Lower leg skin (tissue), 3 donors: ENCODE measurements at regions not wholly inside any gene's neighbourhood (a gene's known extent, or its start where the extent isn't known, plus 50 kb on each side); places are given as distances from the start of the nearest gene placed in this dataset.

Experiments used
- CTCF ChIP-seq, 3 donors: fragments of 450-650 bp; IDR thresholded peaks; one replicate each; pipeline ENCODE4 v1.5.1; 2016; ENCODE audit warnings: antibody characterized with exemption in 3 of 3, mild to moderate bottlenecking in 3 of 3, moderate library complexity in 2 of 3
- POLR2A ChIP-seq, 2 donors: fragments of 450-650 bp; IDR thresholded peaks; one replicate each; pipeline ENCODE4 v1.6.1; 2016 to 2017; ENCODE audit warnings: antibody characterized with exemption in 2 of 2, mild to moderate bottlenecking in 1 of 2, moderate library complexity in 1 of 2

DNA sequence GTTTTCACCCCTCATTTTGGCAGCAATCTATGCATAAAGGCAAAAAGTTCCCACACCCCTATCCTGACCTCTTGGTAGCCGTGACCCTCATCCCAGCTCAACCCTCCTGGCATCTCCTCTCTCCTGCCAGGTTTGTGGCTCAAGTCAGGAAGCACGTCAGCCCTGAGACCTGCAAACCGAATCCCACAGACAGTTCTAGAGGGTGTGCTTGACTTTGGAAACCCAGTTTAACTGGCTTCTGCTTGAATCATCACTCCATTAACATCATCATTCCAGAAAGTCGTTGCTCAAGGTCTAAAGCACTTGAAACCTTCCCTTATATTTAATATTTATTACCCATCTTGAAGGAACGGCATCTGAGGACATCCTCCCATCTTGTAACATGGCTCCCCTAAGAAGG lies 133.4 kb upstream of the ERG start:
- no peak for TF ChIP-seq CTCF (IDR thresholded peaks at IDR 0.05)
- no peak for TF ChIP-seq POLR2A (IDR thresholded peaks at IDR 0.05)
